Panc1 (cell line): ENCODE measurements at regions not wholly inside any gene's neighbourhood (a gene's known extent, or its start where the extent isn't known, plus 50 kb on each side); places are given as distances from the start of the nearest gene placed in this dataset.
"Not testable (repeated sequence)": the region's sequence is repeated elsewhere in the genome, so short reads cannot be mapped to it uniquely, and the experiment has no call there.

Source experiments
- ATAC-seq: fragments of 200-7000 bp; cut with Tn5 transposase; 2 replicates; pipeline ENCODE4 v1.9.1; 2020; ENCODE audit warnings: mild to moderate bottlenecking, moderate library complexity
- BruUV-seq: library from RNA; stranded (reverse); fragments of 400-500 nt; replicated peaks from 2 replicates; lab custom pipeline; 2021; lab: Mats Ljungman, UMichigan
- CTCF ChIA-PET: fragments of 300-600 bp; sonication (Branson Sonifier 250); formaldehyde crosslinking; loops from one replicate; lab custom pipeline; 2022; ENCODE audit warnings: antibody characterized with exemption; lab: Charles Lee
- POLR2A ChIA-PET: fragments of 300-600 bp; sonication (Branson Sonifier 250); formaldehyde crosslinking; loops from one replicate; lab custom pipeline; 2022; ENCODE audit warnings: antibody characterized with exemption; lab: Charles Lee
- DNase-seq: peaks from one replicate; pipeline ENCODE4 v3.0.0-alpha.2; 2010; ENCODE audit warnings: low read depth, low spot score
- H3K27ac ChIP-seq: 2 replicates; pipeline ENCODE4 v1.5.1; 2011; ENCODE audit warnings: mild to moderate bottlenecking, low read length, inconsistent platforms
- H3K27me3 ChIP-seq: fragments of 200-500 bp; sonication (Bioruptor generic); 2 replicates; pipeline ENCODE4 v1.6.0; 2014; ENCODE audit warnings: low read length, inconsistent platforms; ENCODE audit not compliant: control insufficient read depth, insufficient read depth
- H3K36me3 ChIP-seq: fragments of 200-500 bp; sonication (Bioruptor generic); 2 replicates; pipeline ENCODE4 v1.5.1; 2014; ENCODE audit warnings: inconsistent platforms, mild to moderate bottlenecking, low read length, moderate library complexity; ENCODE audit not compliant: control insufficient read depth, insufficient read depth
- H3K4me1 ChIP-seq: 2 replicates; pipeline ENCODE4 v1.5.1; 2011; ENCODE audit warnings: inconsistent platforms, mild to moderate bottlenecking, low read length, moderate library complexity; ENCODE audit not compliant: control insufficient read depth, insufficient read depth
- H3K4me3 ChIP-seq, 2 experiments: 2 replicates each; pipeline ENCODE4 v1.5.1; 2011 to 2012; ENCODE audit warnings: low read depth in 2 of 2, low read length in 2 of 2, mild to moderate bottlenecking in 2 of 2, inconsistent platforms in 1 of 2, moderate library complexity in 1 of 2
- H3K9me3 ChIP-seq: fragments of 200-500 bp; sonication (Bioruptor generic); 2 replicates; pipeline ENCODE4 v1.5.1; 2014; ENCODE audit warnings: low read depth, mild to moderate bottlenecking, inconsistent platforms, low read length, moderate library complexity; ENCODE audit not compliant: control insufficient read depth, insufficient read depth
- in situ Hi-C: cut with HindIII; loops from 2 replicates; pipeline ENCODE4 v1.10.0; 2016; ENCODE audit warnings: low sequenced_read_pairs, low pct_unique_long_range_greater_than_20kb
- intact Hi-C: fragments of 100-400 bp; cut with micrococcal nuclease; formaldehyde crosslinking; loops from one replicate; pipeline ENCODE4 v1.10.0; 2022; ENCODE audit not compliant: unreplicated experiment

DNA sequence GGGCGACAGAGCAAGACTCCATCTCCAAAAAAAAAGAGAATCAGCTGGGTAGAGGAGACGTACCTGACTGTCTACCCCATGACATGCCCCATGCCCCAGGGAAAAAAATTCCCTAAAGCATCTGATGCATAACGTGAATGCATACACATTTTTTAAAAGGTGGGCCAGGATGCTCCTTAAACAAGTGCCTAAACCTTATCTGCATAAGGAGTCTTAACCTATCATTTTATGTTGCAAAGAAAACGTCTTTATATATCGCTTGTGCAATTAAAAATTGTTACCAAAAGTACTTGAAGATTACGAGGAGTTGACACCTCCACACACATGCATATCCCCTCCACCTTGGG lies 95.8 kb upstream of the METTL9 start:
- not testable (repeated sequence) for DNase-seq

DNA sequence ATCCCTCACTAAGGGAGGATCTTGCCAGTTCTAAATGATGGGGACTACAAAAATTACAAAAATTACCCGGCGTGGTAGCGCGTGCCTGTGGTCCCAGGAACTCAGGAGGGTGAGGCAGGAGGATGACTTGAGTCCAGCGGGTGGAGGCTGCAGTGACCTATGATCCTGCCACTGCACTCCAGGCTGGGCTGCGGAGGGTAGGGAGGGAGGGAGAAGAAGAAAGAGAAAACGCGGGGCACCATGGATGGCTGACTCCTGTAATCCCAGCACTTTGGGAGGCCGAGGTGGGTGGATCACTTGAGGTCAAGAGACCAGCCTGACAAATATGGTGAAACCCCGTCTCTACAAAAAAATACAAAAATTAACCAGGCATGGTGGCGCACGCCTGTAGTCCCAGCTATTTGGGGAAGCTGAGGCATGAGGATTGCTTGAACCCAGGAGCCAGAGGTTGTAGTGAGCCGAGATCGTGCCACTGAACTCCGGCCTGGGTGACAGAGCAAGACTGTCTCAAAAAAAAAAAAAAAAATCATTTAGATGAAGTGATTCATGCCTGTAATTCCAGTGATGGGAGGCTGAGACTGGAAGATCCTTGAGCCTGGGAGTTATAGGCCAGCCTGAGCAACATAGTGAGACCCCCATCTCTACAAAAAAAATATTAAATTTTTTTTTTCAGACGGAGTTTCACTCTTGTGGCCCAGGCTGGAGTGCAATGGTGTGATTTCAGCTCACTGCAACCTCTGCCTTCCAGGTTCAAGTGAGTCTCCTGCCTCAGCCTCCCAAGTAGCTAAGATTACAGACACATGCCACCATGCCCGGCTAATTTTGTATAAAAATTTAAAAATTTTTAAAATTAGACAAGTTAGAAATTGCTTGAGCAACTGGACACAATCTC lies 95.2 kb upstream of the METTL9 start:
- CTCF ChIA-PET, DNase-seq, BruUV-seq, H3K4me3 ChIP-seq, POLR2A ChIA-PET, H3K27me3 ChIP-seq, H3K9me3 ChIP-seq, in situ Hi-C loops, H3K36me3 ChIP-seq, ATAC-seq, intact Hi-C loops: not testable (repeated sequence)
- Histone ChIP-seq H3K4me1 (peaks cover 34% of the 10 kb centered on the region), H3K27ac (peak overlapping the region; percentile 49; the same call in 1 of the 2 replicates)

More for the DNA sequence above, 95.8 kb upstream of the METTL9 start:
- H3K36me3 ChIP-seq, POLR2A ChIA-PET, H3K9me3 ChIP-seq, H3K27me3 ChIP-seq, in situ Hi-C loops, ATAC-seq, CTCF ChIA-PET, H3K4me3 ChIP-seq, BruUV-seq, intact Hi-C loops: not testable (repeated sequence)
- Histone ChIP-seq H3K27ac (peak overlapping the region; percentile 49), H3K4me1 (peaks cover 27% of the 10 kb centered on the region)

- ATAC-seq, in situ Hi-C loops, DNase-seq, H3K27ac ChIP-seq, intact Hi-C loops, BruUV-seq, H3K27me3 ChIP-seq, H3K9me3 ChIP-seq, H3K4me3 ChIP-seq, CTCF ChIA-PET, H3K36me3 ChIP-seq, POLR2A ChIA-PET: not testable (repeated sequence)
- H3K4me1 ChIP-seq, result peaks cover 48% of the 10 kb centered on the region
These were observed 93.4 kb upstream of the METTL9 start for GRCh38 chr16:21505751-21506520.

- not testable (repeated sequence) for ATAC-seq
These were observed 92.4 kb upstream of the METTL9 start for GRCh38 chr16:21506857-21507456.

GRCh38 chr16:21507631-21508305 lies 91.6 kb upstream of the METTL9 start:
- H3K9me3 ChIP-seq, in situ Hi-C loops, BruUV-seq, H3K4me3 ChIP-seq, H3K27me3 ChIP-seq, POLR2A ChIA-PET, H3K36me3 ChIP-seq, intact Hi-C loops, ATAC-seq, CTCF ChIA-PET, H3K27ac ChIP-seq, DNase-seq: not testable (repeated sequence)
- H3K4me1 ChIP-seq, result peaks cover 66% of the 10 kb centered on the region

More at GRCh38 chr16:21506857-21507456, 92.4 kb upstream of the METTL9 start:
- DNase-seq, in situ Hi-C loops, H3K4me3 ChIP-seq, CTCF ChIA-PET, BruUV-seq, H3K27ac ChIP-seq, H3K9me3 ChIP-seq, H3K36me3 ChIP-seq, H3K27me3 ChIP-seq, intact Hi-C loops, POLR2A ChIA-PET: not testable (repeated sequence)
- H3K4me1 ChIP-seq, result peaks cover 58% of the 10 kb centered on the region

- POLR2A ChIA-PET, intact Hi-C loops, in situ Hi-C loops, DNase-seq, CTCF ChIA-PET, H3K36me3 ChIP-seq, H3K27me3 ChIP-seq, ATAC-seq, H3K4me3 ChIP-seq, H3K9me3 ChIP-seq, BruUV-seq: not testable (repeated sequence)
- H3K4me1 ChIP-seq, result peaks cover 67% of the 10 kb centered on the region
- H3K27ac ChIP-seq, result peak overlapping the region; percentile 46
These were observed 90.5 kb upstream of the METTL9 start for GRCh38 chr16:21508661-21509436.
